Osteocyte (in vitro differentiated cells): ENCODE measurements at regions not wholly inside any gene's neighbourhood (a gene's known extent, or its start where the extent isn't known, plus 50 kb on each side); places are given as distances from the start of the nearest gene placed in this dataset. TPM values are rescaled to one million over a fixed set of nuclear protein-coding genes. Genes with fewer than 3 reads are reported as not detected.

Experiments used
- DNase-seq: peaks from one replicate; pipeline ENCODE4 v3.0.0; 2021; ENCODE audit warnings: mixed read lengths; ENCODE audit not compliant: unreplicated experiment; ENCODE audit errors: extremely low spot score
- H3K27ac Mint-ChIP-seq: one replicate; pipeline ENCODE4 v1.8.0; 2021; ENCODE audit warnings: mild to moderate bottlenecking, mixed read lengths; ENCODE audit not compliant: unreplicated experiment
- H3K27me3 Mint-ChIP-seq: one replicate; pipeline ENCODE4 v1.8.0; 2021; ENCODE audit warnings: mixed read lengths; ENCODE audit not compliant: unreplicated experiment
- H3K36me3 Mint-ChIP-seq: one replicate; pipeline ENCODE4 v1.8.0; 2021; ENCODE audit warnings: mixed read lengths; ENCODE audit not compliant: unreplicated experiment
- H3K4me1 Mint-ChIP-seq: one replicate; pipeline ENCODE4 v1.8.0; 2021; ENCODE audit warnings: mixed read lengths; ENCODE audit not compliant: unreplicated experiment
- H3K4me3 Mint-ChIP-seq: one replicate; pipeline ENCODE4 v1.8.0; 2021; ENCODE audit warnings: mild to moderate bottlenecking, moderate library complexity, mixed read lengths; ENCODE audit not compliant: unreplicated experiment
- H3K9me3 Mint-ChIP-seq: one replicate; pipeline ENCODE4 v1.8.0; 2021; ENCODE audit warnings: mixed read lengths; ENCODE audit not compliant: unreplicated experiment
- microRNA-seq: library from miRNA; unstranded; fragments of <30 nt; microRNA quantifications from one replicate; pipeline ENCODE4 v1.1.0, GENCODE V29; 2020; ENCODE audit not compliant: unreplicated experiment
- TF ChIP-seq, protein P1 (sequence below): fragments of 200-600 bp; sonication (generic); IDR thresholded peaks from 2 replicates; pipeline ENCODE4 v1.5.0; 2021; ENCODE audit warnings: antibody characterized with exemption, mild to moderate bottlenecking, moderate library complexity

- H3K27me3 Mint-ChIP-seq = peaks cover 4% of the 10 kb centered on the region
- H3K27ac Mint-ChIP-seq = no peak overlapping the region
- peaks cover 4% of the 10 kb centered on the region for H3K9me3 Mint-ChIP-seq
- DNase-seq = no peak
- H3K4me1 Mint-ChIP-seq = no peaks in the 10 kb centered on the region
- no peak overlapping the region for H3K4me3 Mint-ChIP-seq
- no peaks in the 10 kb centered on the region for H3K36me3 Mint-ChIP-seq
- TF ChIP-seq, protein P1, sequence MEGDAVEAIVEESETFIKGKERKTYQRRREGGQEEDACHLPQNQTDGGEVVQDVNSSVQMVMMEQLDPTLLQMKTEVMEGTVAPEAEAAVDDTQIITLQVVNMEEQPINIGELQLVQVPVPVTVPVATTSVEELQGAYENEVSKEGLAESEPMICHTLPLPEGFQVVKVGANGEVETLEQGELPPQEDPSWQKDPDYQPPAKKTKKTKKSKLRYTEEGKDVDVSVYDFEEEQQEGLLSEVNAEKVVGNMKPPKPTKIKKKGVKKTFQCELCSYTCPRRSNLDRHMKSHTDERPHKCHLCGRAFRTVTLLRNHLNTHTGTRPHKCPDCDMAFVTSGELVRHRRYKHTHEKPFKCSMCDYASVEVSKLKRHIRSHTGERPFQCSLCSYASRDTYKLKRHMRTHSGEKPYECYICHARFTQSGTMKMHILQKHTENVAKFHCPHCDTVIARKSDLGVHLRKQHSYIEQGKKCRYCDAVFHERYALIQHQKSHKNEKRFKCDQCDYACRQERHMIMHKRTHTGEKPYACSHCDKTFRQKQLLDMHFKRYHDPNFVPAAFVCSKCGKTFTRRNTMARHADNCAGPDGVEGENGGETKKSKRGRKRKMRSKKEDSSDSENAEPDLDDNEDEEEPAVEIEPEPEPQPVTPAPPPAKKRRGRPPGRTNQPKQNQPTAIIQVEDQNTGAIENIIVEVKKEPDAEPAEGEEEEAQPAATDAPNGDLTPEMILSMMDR = no peak
These were observed 58.7 kb upstream of the ZC3H12A start for GRCh38 chr1:37415611-37416244.

DNA sequence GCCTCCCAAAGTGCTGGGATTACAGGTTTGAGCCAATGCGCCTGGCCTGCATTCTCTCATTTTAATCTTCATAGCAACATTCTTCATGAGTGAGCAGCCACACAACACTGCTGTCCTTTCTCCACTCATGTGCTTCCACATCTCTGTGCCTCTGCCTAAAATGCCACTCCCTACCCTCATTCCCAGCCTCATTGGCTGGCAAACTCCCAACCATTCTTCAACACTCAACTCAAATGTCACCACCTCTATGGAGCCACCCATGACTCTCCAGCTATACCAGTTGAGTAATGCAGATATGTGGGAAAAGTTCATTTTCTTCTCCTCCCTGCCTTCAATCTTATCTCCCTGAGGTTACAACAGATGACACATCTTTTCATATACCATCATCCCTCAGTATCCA lies 53.9 kb upstream of the ZC3H12A start:
- Mint-ChIP-seq H3K4me1 (no peaks in the 10 kb centered on the region), H3K27me3 (peaks cover 11% of the 10 kb centered on the region), H3K27ac (no peak overlapping the region), H3K9me3 (peaks cover 4% of the 10 kb centered on the region), H3K36me3 (no peaks in the 10 kb centered on the region), H3K4me3 (no peak overlapping the region)
- TF ChIP-seq, protein P1 = no peak
- no peak for DNase-seq

- no peaks in the 10 kb centered on the region for H3K36me3 Mint-ChIP-seq
- no peak overlapping the region for H3K27ac Mint-ChIP-seq
- H3K4me1 Mint-ChIP-seq = no peaks in the 10 kb centered on the region
- no peak overlapping the region for H3K4me3 Mint-ChIP-seq
- no peak for DNase-seq
- peaks cover 11% of the 10 kb centered on the region for H3K27me3 Mint-ChIP-seq
- TF ChIP-seq, protein P1 = no peak
- H3K9me3 Mint-ChIP-seq = no peaks in the 10 kb centered on the region
These were observed 50.6 kb upstream of the ZC3H12A start for GRCh38 chr1:37423810-37424209.

DNA sequence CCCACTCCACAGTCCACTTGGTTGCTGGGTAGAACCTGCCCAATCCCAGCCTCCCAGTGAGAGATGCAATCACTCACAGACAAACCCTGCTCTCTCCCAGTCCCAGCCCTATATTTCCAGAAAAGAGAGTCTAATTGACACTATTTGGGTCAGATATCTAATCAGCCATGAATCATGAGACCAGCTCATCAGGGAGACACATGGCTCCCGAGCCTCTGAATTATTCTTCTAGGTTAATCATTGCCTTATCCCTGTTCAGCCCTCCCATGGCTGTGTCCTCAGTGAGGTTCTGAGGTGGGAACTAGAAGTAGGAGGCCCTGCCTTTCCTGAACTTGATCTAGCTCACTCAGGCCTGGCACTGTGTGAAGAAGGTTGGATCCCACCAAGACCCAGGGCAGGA lies 49.9 kb upstream of the ZC3H12A start:
- H3K9me3 Mint-ChIP-seq = no peaks in the 10 kb centered on the region
- DNase-seq = no peak
- H3K27me3 Mint-ChIP-seq = peaks cover 11% of the 10 kb centered on the region
- no peaks in the 10 kb centered on the region for H3K36me3 Mint-ChIP-seq
- no peaks in the 10 kb centered on the region for H3K4me1 Mint-ChIP-seq
- TF ChIP-seq, protein P1 = no peak
- H3K27ac Mint-ChIP-seq = no peak overlapping the region
- no peak overlapping the region for H3K4me3 Mint-ChIP-seq

Small RNAs in the stretch of these regions (microRNA-seq; reads per million reads assigned to microRNA genes)
- gene MIR4255 = not detected
